ENCODE measurements at regions not wholly inside any gene's neighbourhood (a gene's known extent, or its start where the extent isn't known, plus 50 kb on each side); places are given as distances from the start of the nearest gene placed in this dataset.

GRCh38 chr17:72401883-72402726, 281.3 kb downstream of the SOX9 start:
- peaks cover 58% of the 10 kb centered on the region for H3K4me1 ChIP-seq (ENCODE audit: insufficient read depth, low read length)
- no peaks in the 10 kb centered on the region for H4K20me1 ChIP-seq (ENCODE audit: low read length)
- BruUV-seq (replicated peaks) = no TSS peak
- H3K27me3 ChIP-seq (ENCODE audit: low read length) = no peaks in the 10 kb centered on the region
- peaks cover 20% of the 10 kb centered on the region for H3K36me3 ChIP-seq (ENCODE audit: low read depth, low read length)
- no peaks in the 10 kb centered on the region for H3K9me3 ChIP-seq (ENCODE audit: low read length)
- H3K27ac ChIP-seq (ENCODE audit: low read length) = no peak overlapping the region
- no peak for TF ChIP-seq EZH2 (IDR thresholded peaks at IDR 0.05; ENCODE audit: low read length, unreplicated experiment)
- TF ChIP-seq EZH2phosphoT487 (IDR thresholded peaks at IDR 0.05; ENCODE audit: borderline replicate concordance, low read length) = no peak
- no peak for TF ChIP-seq CTCF (conservative IDR thresholded peaks at IDR 0.05; ENCODE audit: low read depth, low read length)
- H3K4me3 ChIP-seq (ENCODE audit: low read length) = no peak overlapping the region
- DNase-seq = no peak
- no peaks in the 10 kb centered on the region for H3K9me2 ChIP-seq (replicated peaks; ENCODE audit: low read length)
- no peak for ATAC-seq
- H3F3A ChIP-seq (ENCODE audit: low read length, unreplicated experiment) = peaks cover 6% of the 10 kb centered on the region
- H3K9ac ChIP-seq (ENCODE audit: low read length) = no peak overlapping the region
- CTCF ChIA-PET = no interaction called here
- POLR2A ChIA-PET (ENCODE audit: unreplicated experiment) = no interaction called here
- H2AFZ ChIP-seq (ENCODE audit: low read length) = no peak overlapping the region
- H3K4me2 ChIP-seq (ENCODE audit: low read length) = no peak overlapping the region
- intact Hi-C loops (cut with micrococcal nuclease) = no loop called here
- H3K79me2 ChIP-seq (ENCODE audit: low read length) = peaks cover 20% of the 10 kb centered on the region

- BruUV-seq (replicated peaks) = no TSS peak
- no peaks in the 10 kb centered on the region for H3K27me3 ChIP-seq (ENCODE audit: low read length)
- intact Hi-C loops (cut with micrococcal nuclease) = no loop called here
- H3K79me2 ChIP-seq (ENCODE audit: low read length) = peaks cover 20% of the 10 kb centered on the region
- no peaks in the 10 kb centered on the region for H3K9me2 ChIP-seq (replicated peaks; ENCODE audit: low read length)
- no peak overlapping the region for H3K9ac ChIP-seq (ENCODE audit: low read length)
- no peaks in the 10 kb centered on the region for H4K20me1 ChIP-seq (ENCODE audit: low read length)
- POLR2A ChIA-PET (ENCODE audit: unreplicated experiment) = no interaction called here
- no peak overlapping the region for H3K4me2 ChIP-seq (ENCODE audit: low read length)
- CTCF ChIA-PET = no interaction called here
- ATAC-seq (no peak), DNase-seq (no peak)
- H3K4me3 ChIP-seq (ENCODE audit: low read length) = no peak overlapping the region
- no peak overlapping the region for H2AFZ ChIP-seq (ENCODE audit: low read length)
- H3K9me3 ChIP-seq (ENCODE audit: low read length) = no peaks in the 10 kb centered on the region
- peaks cover 20% of the 10 kb centered on the region for H3K36me3 ChIP-seq (ENCODE audit: low read depth, low read length)
- peaks cover 6% of the 10 kb centered on the region for H3F3A ChIP-seq (ENCODE audit: low read length, unreplicated experiment)
- peaks cover 55% of the 10 kb centered on the region for H3K4me1 ChIP-seq (ENCODE audit: insufficient read depth, low read length)
- TF ChIP-seq EZH2phosphoT487 (IDR thresholded peaks at IDR 0.05; ENCODE audit: borderline replicate concordance, low read length) (no peak), CTCF (conservative IDR thresholded peaks at IDR 0.05; ENCODE audit: low read depth, low read length) (no peak), EZH2 (IDR thresholded peaks at IDR 0.05; ENCODE audit: low read length, unreplicated experiment) (no peak)
- no peak overlapping the region for H3K27ac ChIP-seq (ENCODE audit: low read length)
These were observed 281.9 kb downstream of the SOX9 start for GRCh38 chr17:72402727-72403210.

- no TSS peak for BruUV-seq (replicated peaks)
- H3K4me1 ChIP-seq (ENCODE audit: insufficient read depth, low read length) = peaks cover 55% of the 10 kb centered on the region
- H3K79me2 ChIP-seq (ENCODE audit: low read length) = peaks cover 25% of the 10 kb centered on the region
- H3K4me2 ChIP-seq (ENCODE audit: low read length) = no peak overlapping the region
- H3K27me3 ChIP-seq (ENCODE audit: low read length) = no peaks in the 10 kb centered on the region
- no peaks in the 10 kb centered on the region for H3K9me3 ChIP-seq (ENCODE audit: low read length)
- intact Hi-C loops (cut with micrococcal nuclease) = no loop called here
- H3K9me2 ChIP-seq (replicated peaks; ENCODE audit: low read length) = no peaks in the 10 kb centered on the region
- H3K4me3 ChIP-seq (ENCODE audit: low read length) = no peak overlapping the region
- TF ChIP-seq EZH2phosphoT487 (IDR thresholded peaks at IDR 0.05; ENCODE audit: borderline replicate concordance, low read length) (no peak), CTCF (conservative IDR thresholded peaks at IDR 0.05; ENCODE audit: low read depth, low read length) (no peak), EZH2 (IDR thresholded peaks at IDR 0.05; ENCODE audit: low read length, unreplicated experiment) (no peak)
- ChIA-PET POLR2A (ENCODE audit: unreplicated experiment) (no interaction called here), CTCF (no interaction called here)
- no peak overlapping the region for H2AFZ ChIP-seq (ENCODE audit: low read length)
- DNase-seq (no peak), ATAC-seq (no peak)
- peaks cover 6% of the 10 kb centered on the region for H3F3A ChIP-seq (ENCODE audit: low read length, unreplicated experiment)
- no peak overlapping the region; the same call in 1 of the 2 replicates for H3K27ac ChIP-seq (ENCODE audit: low read length)
- no peak overlapping the region for H3K9ac ChIP-seq (ENCODE audit: low read length)
- H4K20me1 ChIP-seq (ENCODE audit: low read length) = no peaks in the 10 kb centered on the region
- peaks cover 20% of the 10 kb centered on the region for H3K36me3 ChIP-seq (ENCODE audit: low read depth, low read length)
These were observed 282.9 kb downstream of the SOX9 start for GRCh38 chr17:72403713-72404209.

Data from PC-3 (cell line).